ENCODE measurements at regions not wholly inside any gene's neighbourhood (a gene's known extent, or its start where the extent isn't known, plus 50 kb on each side); places are given as distances from the start of the nearest gene placed in this dataset.

DNA sequence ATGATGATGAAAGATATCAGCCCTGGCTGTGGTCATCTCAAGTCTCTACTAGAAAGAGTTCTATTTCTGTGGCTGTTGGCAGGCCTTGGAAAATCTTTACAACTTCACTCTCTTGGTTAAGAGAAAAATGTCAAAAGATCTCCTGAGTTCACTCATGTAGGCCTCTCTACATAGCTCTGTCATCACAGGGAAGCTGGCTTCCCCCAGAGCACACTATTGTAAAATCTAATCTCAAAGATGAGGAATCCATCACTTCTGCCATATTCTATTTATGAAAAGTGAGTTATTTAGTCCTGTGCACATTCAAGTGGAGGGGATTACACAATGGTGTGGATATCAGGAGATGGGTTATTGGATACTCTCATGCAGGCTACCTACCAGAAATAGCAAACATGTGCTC, 388.4 kb upstream of the HS3ST1 start:
- TF ChIP-seq, protein P1, sequence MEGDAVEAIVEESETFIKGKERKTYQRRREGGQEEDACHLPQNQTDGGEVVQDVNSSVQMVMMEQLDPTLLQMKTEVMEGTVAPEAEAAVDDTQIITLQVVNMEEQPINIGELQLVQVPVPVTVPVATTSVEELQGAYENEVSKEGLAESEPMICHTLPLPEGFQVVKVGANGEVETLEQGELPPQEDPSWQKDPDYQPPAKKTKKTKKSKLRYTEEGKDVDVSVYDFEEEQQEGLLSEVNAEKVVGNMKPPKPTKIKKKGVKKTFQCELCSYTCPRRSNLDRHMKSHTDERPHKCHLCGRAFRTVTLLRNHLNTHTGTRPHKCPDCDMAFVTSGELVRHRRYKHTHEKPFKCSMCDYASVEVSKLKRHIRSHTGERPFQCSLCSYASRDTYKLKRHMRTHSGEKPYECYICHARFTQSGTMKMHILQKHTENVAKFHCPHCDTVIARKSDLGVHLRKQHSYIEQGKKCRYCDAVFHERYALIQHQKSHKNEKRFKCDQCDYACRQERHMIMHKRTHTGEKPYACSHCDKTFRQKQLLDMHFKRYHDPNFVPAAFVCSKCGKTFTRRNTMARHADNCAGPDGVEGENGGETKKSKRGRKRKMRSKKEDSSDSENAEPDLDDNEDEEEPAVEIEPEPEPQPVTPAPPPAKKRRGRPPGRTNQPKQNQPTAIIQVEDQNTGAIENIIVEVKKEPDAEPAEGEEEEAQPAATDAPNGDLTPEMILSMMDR (conservative IDR thresholded peaks at IDR 0.05; ENCODE audit: low read depth, low read length): no peak
- no peak for TF ChIP-seq POLR2A (IDR thresholded peaks at IDR 0.05; ENCODE audit: low read depth, low read length)
- TF ChIP-seq, protein P2, sequence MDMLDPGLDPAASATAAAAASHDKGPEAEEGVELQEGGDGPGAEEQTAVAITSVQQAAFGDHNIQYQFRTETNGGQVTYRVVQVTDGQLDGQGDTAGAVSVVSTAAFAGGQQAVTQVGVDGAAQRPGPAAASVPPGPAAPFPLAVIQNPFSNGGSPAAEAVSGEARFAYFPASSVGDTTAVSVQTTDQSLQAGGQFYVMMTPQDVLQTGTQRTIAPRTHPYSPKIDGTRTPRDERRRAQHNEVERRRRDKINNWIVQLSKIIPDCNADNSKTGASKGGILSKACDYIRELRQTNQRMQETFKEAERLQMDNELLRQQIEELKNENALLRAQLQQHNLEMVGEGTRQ (IDR thresholded peaks at IDR 0.05; ENCODE audit: low read depth, low read length): no peak
- TF ChIP-seq CEBPB (IDR thresholded peaks at IDR 0.05; ENCODE audit: low read depth, low read length): no peak
- no peak for TF ChIP-seq RAD21 (IDR thresholded peaks at IDR 0.05; ENCODE audit: low read length)
- TF ChIP-seq MAFK (IDR thresholded peaks at IDR 0.05; ENCODE audit: low read depth, low read length): no peak
- TF ChIP-seq RCOR1 (IDR thresholded peaks at IDR 0.05; ENCODE audit: insufficient replicate concordance, low read length): no peak
